VCaP (cell line): ENCODE measurements at regions not wholly inside any gene's neighbourhood (a gene's known extent, or its start where the extent isn't known, plus 50 kb on each side); places are given as distances from the start of the nearest gene placed in this dataset.

Experiments used
- H3K27ac ChIP-seq: fragments of 450-650 bp; 2 replicates; pipeline ENCODE4 v1.5.1; 2017
- CTCF ChIP-seq: fragments of 450-650 bp; conservative IDR thresholded peaks from 2 replicates; pipeline ENCODE4 v1.5.1; 2017; ENCODE audit warnings: mild to moderate bottlenecking, moderate library complexity

- no peak for TF ChIP-seq CTCF
These were observed 255.9 kb downstream of the TXNL1 start for GRCh38 chr18:56382541-56382940.

GRCh38 chr18:56381196-56381595, 257.2 kb downstream of the TXNL1 start:
- no peak overlapping the region for H3K27ac ChIP-seq
- TF ChIP-seq CTCF = no peak

More at GRCh38 chr18:56382541-56382940, 255.9 kb downstream of the TXNL1 start:
- H3K27ac ChIP-seq = no peak overlapping the region

- TF ChIP-seq CTCF = no peak
- no peak overlapping the region for H3K27ac ChIP-seq
These were observed 257.7 kb downstream of the TXNL1 start for GRCh38 chr18:56380685-56381084.

DNA sequence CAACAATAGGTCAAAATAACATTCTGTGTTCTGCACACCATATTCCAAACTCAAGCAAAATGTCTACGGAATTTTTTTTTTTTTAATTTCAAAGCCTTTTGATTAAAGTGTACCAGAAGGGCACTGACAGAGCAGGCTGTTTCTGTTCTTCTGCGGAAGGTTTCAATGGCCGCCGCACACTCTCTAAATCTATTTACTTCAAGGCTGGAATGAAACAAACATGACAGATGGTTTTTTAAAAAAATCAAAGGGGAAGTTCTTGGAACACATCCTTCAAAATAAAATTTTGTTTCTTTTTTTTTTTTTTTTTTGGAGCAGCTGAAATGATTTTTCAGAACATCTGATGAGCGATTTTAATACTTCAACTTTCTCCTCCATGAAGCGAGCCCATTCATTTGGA, 259.1 kb downstream of the TXNL1 start:
- no peak for TF ChIP-seq CTCF
- H3K27ac ChIP-seq = no peak overlapping the region

- no peak overlapping the region for H3K27ac ChIP-seq
- TF ChIP-seq CTCF = no peak
These were observed 261.2 kb downstream of the TXNL1 start for GRCh38 chr18:56377231-56377630.

DNA sequence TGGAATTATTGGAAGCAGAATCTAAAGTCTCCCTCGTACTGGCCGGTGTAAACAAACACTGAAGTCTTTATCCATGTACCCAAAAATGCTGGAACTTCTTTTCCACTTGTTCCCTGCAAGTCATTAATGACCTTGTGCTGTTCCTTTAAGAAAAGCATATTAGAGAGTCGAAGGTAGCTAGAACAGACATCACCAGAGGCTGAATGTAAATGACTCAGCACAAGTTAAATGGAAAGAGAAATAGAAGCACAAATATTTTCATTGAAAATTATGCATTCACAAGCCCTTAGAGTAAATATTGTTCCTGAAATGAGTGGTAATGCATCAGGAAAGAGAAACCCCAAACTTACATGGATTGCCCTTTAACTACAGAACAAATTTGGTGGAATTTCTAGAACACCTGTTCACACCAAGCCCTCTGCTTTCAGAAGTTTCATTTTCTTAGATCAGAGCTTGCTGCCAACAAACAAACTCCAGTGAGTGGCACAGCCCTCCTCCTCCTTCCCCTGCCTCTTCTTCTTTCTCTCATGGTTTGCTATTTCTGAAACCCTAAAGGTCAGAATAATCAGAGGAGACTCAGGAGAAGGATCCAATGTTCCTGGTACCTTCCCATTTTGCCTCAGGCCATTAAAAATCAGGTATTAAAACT, 264.3 kb downstream of the TXNL1 start:
- no peak for TF ChIP-seq CTCF
- no peak overlapping the region for H3K27ac ChIP-seq

DNA sequence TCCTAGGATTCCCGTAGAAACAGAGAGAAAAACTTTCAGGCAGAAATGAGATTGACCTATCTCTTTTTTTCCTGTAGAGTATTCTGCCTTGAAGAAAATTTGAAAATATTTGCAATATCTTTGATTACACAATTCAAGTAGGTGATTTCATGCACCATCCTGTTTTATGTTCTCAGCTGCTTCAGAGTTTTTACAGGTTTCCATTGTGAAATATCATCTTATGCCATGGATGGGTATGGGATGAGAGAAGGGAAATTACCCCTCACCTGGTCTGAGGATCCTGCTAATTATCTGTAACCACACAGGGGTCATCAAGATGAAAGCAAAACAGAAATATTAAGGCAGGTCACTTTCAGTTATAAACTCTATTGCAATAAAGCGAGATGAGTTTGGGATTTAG, 264.8 kb downstream of the TXNL1 start:
- no peak for TF ChIP-seq CTCF
- no peak overlapping the region for H3K27ac ChIP-seq
